Activated T-helper 17 cell treated with anti-CD3 and anti-CD28 coated beads, Interleukin-2, amount 50 U/mL, for 72 hours (primary cell): ENCODE measurements at regions not wholly inside any gene's neighbourhood (a gene's known extent, or its start where the extent isn't known, plus 50 kb on each side); places are given as distances from the start of the nearest gene placed in this dataset.

Experiments
- ATAC-seq: fragments of 150-1000 bp; cut with Tn5 transposase; replicated peaks from 2 replicates; pipeline ENCODE4 v1.10.0; 2021; ENCODE audit warnings: mild to moderate bottlenecking, moderate library complexity
- H3K27ac Mint-ChIP-seq: one replicate; pipeline ENCODE4 v1.8.0; 2022; ENCODE audit warnings: mixed read lengths
- H3K27me3 Mint-ChIP-seq: one replicate; pipeline ENCODE4 v1.8.0; 2022; ENCODE audit warnings: mixed read lengths
- H3K36me3 Mint-ChIP-seq: one replicate; pipeline ENCODE4 v1.8.0; 2022; ENCODE audit warnings: low read depth, mild to moderate bottlenecking, mixed read lengths
- H3K4me1 Mint-ChIP-seq: one replicate; pipeline ENCODE4 v1.8.0; 2022; ENCODE audit warnings: mixed read lengths
- H3K4me3 Mint-ChIP-seq: one replicate; pipeline ENCODE4 v1.8.0; 2022; ENCODE audit warnings: mild to moderate bottlenecking, mixed read lengths
- H3K9me3 Mint-ChIP-seq: one replicate; pipeline ENCODE4 v1.8.0; 2022; ENCODE audit warnings: mixed read lengths

DNA sequence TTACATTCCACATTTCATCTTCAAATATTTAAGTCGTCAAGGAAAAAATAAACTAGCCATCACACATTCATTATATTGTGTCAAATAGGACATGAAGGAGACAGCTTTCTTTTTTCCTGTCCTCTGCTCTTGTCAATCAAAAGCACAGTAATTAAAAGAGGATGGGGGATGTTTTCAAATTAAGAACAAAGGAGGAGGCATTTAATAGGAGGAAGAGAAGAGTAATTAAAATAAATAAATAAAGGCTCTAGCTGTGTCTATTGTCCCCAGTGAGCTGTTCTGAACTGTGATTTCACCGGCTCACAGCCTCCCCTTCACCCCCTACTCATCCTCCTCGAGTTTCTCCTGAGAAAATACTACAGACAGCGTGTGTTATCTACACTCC lies 1377.1 kb upstream of the PIK3C3 start:
- Mint-ChIP-seq H3K27me3 (no peaks in the 10 kb centered on the region), H3K36me3 (no peaks in the 10 kb centered on the region), H3K4me3 (no peak overlapping the region), H3K4me1 (no peaks in the 10 kb centered on the region), H3K27ac (no peak overlapping the region), H3K9me3 (peaks cover 4% of the 10 kb centered on the region)
- no peak for ATAC-seq

DNA sequence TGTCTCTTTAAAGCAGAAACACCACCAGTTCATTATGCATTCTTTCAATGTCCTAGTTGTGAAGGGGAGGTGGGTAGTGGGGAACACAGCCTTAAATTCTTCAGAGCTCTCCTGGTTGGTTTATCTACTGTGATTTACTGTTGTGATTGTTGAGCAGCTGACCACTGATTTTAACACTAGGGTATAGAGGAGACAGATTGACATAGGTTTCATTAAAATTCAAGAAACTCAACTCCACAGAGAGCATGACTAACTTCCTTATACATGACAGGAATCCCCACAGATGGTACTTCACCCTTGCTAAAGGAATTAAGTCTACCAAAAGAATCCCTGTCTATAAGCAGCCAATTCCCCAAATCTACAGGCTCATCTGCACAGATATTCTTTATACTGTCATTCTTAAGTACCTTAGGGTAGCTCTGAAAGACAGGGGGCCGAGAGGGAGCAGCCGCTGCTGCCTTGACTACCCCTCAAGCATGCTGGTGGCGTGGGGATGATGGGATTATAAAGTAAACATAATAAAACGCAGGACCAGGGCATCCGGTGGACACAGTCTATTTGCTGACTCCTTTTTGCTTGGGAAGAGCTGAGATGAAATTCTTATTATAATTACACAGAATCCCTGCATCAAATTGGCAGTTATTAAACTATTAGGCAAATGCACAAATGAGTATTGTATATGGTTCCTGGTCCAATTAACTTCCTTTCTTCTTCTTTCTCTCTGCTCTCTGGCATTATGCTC lies 1377.6 kb upstream of the PIK3C3 start:
- Mint-ChIP-seq H3K4me3 (no peak overlapping the region), H3K27me3 (no peaks in the 10 kb centered on the region), H3K9me3 (peaks cover 7% of the 10 kb centered on the region), H3K36me3 (no peaks in the 10 kb centered on the region), H3K27ac (no peak overlapping the region), H3K4me1 (no peaks in the 10 kb centered on the region)
- no peak for ATAC-seq

DNA sequence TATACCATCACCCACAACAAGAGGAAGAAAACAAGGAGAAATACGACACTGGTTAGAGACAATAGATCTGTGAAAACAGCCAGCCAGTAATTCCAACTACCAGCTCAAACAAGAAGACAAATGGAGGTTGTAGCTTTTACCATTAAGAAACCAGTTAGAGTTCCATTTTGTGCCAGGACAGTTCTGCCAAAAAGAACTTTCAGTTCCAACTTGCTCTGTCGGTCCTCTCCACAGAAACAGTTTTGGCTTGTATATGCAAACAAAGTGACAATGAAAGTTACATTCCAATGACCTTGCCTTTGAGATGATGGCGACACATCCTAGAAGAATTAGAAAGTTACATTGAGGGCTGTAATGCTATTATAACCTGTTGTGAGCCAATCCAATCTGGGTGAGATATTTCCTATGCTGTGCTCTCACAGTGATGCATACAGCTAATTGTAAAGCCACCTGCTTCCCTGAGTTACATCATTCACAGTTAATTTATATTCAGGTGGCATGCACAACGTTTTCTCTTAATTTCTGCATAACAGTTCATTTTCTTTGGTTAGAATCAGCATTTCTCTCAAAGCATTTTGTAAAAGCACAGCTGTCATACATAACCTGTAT lies 1378.4 kb upstream of the PIK3C3 start:
- Mint-ChIP-seq H3K36me3 (no peaks in the 10 kb centered on the region), H3K27ac (no peak overlapping the region), H3K9me3 (peaks cover 7% of the 10 kb centered on the region), H3K4me3 (no peak overlapping the region), H3K4me1 (no peaks in the 10 kb centered on the region), H3K27me3 (no peaks in the 10 kb centered on the region)
- no peak for ATAC-seq

- no peak overlapping the region for H3K27ac Mint-ChIP-seq
- no peaks in the 10 kb centered on the region for H3K4me1 Mint-ChIP-seq
- H3K9me3 Mint-ChIP-seq = peaks cover 14% of the 10 kb centered on the region
- H3K4me3 Mint-ChIP-seq = no peak overlapping the region
- H3K36me3 Mint-ChIP-seq = no peaks in the 10 kb centered on the region
- no peak for ATAC-seq
- no peaks in the 10 kb centered on the region for H3K27me3 Mint-ChIP-seq
Measured at GRCh38 chr18:40570615-40571014, 1384.4 kb upstream of the PIK3C3 start.

DNA sequence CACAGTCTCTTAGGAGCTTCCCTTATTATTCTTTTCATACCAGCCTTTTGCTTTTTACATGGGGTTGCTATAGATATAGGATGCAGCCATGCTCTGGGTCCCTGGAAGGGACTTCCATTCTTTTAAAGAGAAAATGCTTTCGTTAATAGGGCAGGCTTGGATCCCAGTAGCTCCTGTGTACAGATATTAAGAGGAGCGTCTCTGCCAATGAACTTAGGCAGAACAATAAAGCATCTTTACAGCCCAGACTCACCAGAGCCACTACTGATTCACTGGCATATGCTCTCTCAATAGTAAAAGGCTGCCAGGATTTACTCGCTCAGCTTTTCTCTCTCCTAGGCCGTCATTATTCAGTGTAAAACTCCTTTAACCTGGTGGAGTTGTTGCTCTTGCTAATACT lies 1385.4 kb upstream of the PIK3C3 start:
- no peak overlapping the region for H3K27ac Mint-ChIP-seq

DNA sequence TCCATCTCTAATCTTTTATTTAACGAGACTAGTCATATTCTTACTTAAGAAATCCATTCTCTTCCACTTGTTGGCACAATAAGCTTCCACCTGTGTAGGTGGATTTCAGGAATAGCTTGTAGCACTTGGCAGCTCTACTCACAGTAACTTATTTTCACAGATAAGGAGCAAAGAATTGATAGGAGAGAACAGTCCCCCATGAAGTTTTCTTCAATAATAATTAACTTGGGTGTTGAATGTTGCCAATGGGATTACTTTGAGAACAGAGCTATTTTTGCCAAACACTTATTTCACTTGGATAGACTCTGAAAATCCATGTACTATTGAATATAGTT lies 1388.6 kb upstream of the PIK3C3 start:
- Mint-ChIP-seq H3K36me3 (no peaks in the 10 kb centered on the region), H3K9me3 (peaks cover 15% of the 10 kb centered on the region), H3K4me1 (no peaks in the 10 kb centered on the region), H3K4me3 (no peak overlapping the region), H3K27me3 (no peaks in the 10 kb centered on the region), H3K27ac (no peak overlapping the region)
- ATAC-seq = no peak

More for the DNA sequence above, 1385.4 kb upstream of the PIK3C3 start:
- no peaks in the 10 kb centered on the region for H3K36me3 Mint-ChIP-seq
- peaks cover 17% of the 10 kb centered on the region for H3K9me3 Mint-ChIP-seq
- H3K27me3 Mint-ChIP-seq = no peaks in the 10 kb centered on the region
- no peak overlapping the region for H3K4me3 Mint-ChIP-seq
- ATAC-seq = no peak
- H3K4me1 Mint-ChIP-seq = no peaks in the 10 kb centered on the region

DNA sequence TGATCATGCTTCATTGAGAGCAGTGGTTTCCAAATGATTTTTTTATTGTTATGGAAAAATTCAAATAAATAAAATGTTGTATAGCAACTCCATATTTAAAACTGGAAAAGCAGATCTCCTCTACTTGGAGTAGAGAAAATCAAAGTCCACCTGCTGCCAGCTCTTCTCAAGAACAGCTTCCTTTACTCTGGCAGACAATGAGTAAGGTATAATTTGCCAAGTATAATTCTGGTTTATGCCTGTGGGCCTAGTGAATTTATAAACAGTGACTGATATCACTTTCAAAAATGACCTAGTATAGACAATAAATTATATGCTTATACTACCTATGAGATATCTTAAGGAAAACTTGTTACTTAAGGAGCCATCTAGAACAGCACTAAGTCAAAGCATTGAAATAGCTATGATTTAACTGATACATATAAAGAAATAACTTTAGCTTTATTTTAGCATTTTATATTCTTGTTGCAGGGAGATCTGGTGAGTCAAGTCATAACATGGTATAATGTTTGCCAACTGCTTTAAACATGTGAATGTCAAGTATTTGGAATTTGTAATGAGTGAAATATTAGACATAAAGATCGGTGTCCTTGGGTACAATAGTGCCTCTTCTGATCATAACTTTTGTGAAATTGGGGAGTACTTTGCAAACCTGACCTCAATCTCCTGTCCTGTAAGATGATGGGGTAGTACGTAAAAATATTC lies 1389.1 kb upstream of the PIK3C3 start:
- H3K4me1 Mint-ChIP-seq = no peaks in the 10 kb centered on the region
- H3K9me3 Mint-ChIP-seq = peaks cover 13% of the 10 kb centered on the region
- no peaks in the 10 kb centered on the region for H3K36me3 Mint-ChIP-seq
- ATAC-seq = no peak
- no peak overlapping the region for H3K4me3 Mint-ChIP-seq
- no peak overlapping the region for H3K27ac Mint-ChIP-seq
- H3K27me3 Mint-ChIP-seq = no peaks in the 10 kb centered on the region

- Mint-ChIP-seq H3K27ac (no peak overlapping the region), H3K4me1 (no peaks in the 10 kb centered on the region), H3K36me3 (no peaks in the 10 kb centered on the region), H3K4me3 (no peak overlapping the region), H3K9me3 (peaks cover 11% of the 10 kb centered on the region), H3K27me3 (no peaks in the 10 kb centered on the region)
- ATAC-seq = no peak
Measured at GRCh38 chr18:40559556-40559955, 1395.5 kb upstream of the PIK3C3 start.

- Mint-ChIP-seq H3K36me3 (no peaks in the 10 kb centered on the region), H3K27ac (no peak overlapping the region), H3K4me1 (no peaks in the 10 kb centered on the region), H3K4me3 (no peak overlapping the region), H3K27me3 (no peaks in the 10 kb centered on the region), H3K9me3 (peaks cover 10% of the 10 kb centered on the region)
- no peak for ATAC-seq
Measured at GRCh38 chr18:40558706-40559392, 1396.2 kb upstream of the PIK3C3 start.

- Mint-ChIP-seq H3K4me1 (no peaks in the 10 kb centered on the region), H3K36me3 (no peaks in the 10 kb centered on the region), H3K27me3 (no peaks in the 10 kb centered on the region), H3K4me3 (no peak overlapping the region), H3K9me3 (peaks cover 11% of the 10 kb centered on the region), H3K27ac (no peak overlapping the region)
- no peak for ATAC-seq
Measured at GRCh38 chr18:40555914-40556313, 1399.1 kb upstream of the PIK3C3 start.

- no peak overlapping the region for H3K4me3 Mint-ChIP-seq
- no peak overlapping the region for H3K27ac Mint-ChIP-seq
- no peaks in the 10 kb centered on the region for H3K36me3 Mint-ChIP-seq
- no peak for ATAC-seq
- no peaks in the 10 kb centered on the region for H3K27me3 Mint-ChIP-seq
- no peaks in the 10 kb centered on the region for H3K4me1 Mint-ChIP-seq
- peaks cover 10% of the 10 kb centered on the region for H3K9me3 Mint-ChIP-seq
Measured at GRCh38 chr18:40553029-40553428, 1402.0 kb upstream of the PIK3C3 start.

- Mint-ChIP-seq H3K36me3 (no peaks in the 10 kb centered on the region), H3K4me3 (no peak overlapping the region), H3K27ac (no peak overlapping the region), H3K9me3 (peaks cover 21% of the 10 kb centered on the region), H3K27me3 (no peaks in the 10 kb centered on the region), H3K4me1 (no peaks in the 10 kb centered on the region)
- ATAC-seq = no peak
Measured at GRCh38 chr18:40546875-40547274, 1408.2 kb upstream of the PIK3C3 start.

GRCh38 chr18:40534723-40535122 lies 1420.3 kb upstream of the PIK3C3 start:
- H3K27ac Mint-ChIP-seq = no peak overlapping the region
- no peaks in the 10 kb centered on the region for H3K27me3 Mint-ChIP-seq
- peaks cover 15% of the 10 kb centered on the region for H3K9me3 Mint-ChIP-seq
- ATAC-seq = no peak
- H3K36me3 Mint-ChIP-seq = no peaks in the 10 kb centered on the region
- no peaks in the 10 kb centered on the region for H3K4me1 Mint-ChIP-seq
- no peak overlapping the region for H3K4me3 Mint-ChIP-seq

- Mint-ChIP-seq H3K9me3 (peaks cover 8% of the 10 kb centered on the region), H3K4me1 (no peaks in the 10 kb centered on the region), H3K27me3 (no peaks in the 10 kb centered on the region), H3K27ac (no peak overlapping the region), H3K4me3 (no peak overlapping the region), H3K36me3 (no peaks in the 10 kb centered on the region)
- ATAC-seq = no peak
Measured at GRCh38 chr18:40532046-40532445, 1423.0 kb upstream of the PIK3C3 start.

DNA sequence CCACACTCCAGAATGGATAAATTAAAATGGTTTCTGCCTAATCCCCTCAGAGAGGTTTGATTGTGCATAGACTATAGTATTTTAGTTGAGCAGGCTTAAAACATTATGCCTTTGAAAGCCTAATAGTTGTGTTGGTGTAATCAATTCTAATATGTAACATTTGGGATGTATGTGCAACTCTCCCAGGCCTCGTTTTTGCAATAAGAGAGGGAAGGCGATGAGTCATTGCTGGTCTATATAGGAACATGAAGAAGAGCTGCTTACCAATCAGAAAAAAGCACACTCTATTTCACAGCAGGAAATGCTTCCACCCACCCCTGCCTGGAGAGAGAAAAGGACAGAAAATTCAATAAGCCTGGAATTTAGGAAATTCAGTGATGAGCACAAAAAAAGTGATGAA lies 1424.0 kb upstream of the PIK3C3 start:
- peaks cover 8% of the 10 kb centered on the region for H3K9me3 Mint-ChIP-seq
- no peaks in the 10 kb centered on the region for H3K27me3 Mint-ChIP-seq
- ATAC-seq = no peak
- no peak overlapping the region for H3K27ac Mint-ChIP-seq
- H3K4me3 Mint-ChIP-seq = no peak overlapping the region
- no peaks in the 10 kb centered on the region for H3K4me1 Mint-ChIP-seq
- no peaks in the 10 kb centered on the region for H3K36me3 Mint-ChIP-seq
